ENCODE measurements at regions not wholly inside any gene's neighbourhood (a gene's known extent, or its start where the extent isn't known, plus 50 kb on each side); places are given as distances from the start of the nearest gene placed in this dataset.

- H3K27me3 ChIP-seq (ENCODE audit: control insufficient read depth, insufficient read depth, low read length), result no peaks in the 10 kb centered on the region
- H3K79me2 ChIP-seq, result no peaks in the 10 kb centered on the region
- no peaks in the 10 kb centered on the region for H3K9me3 ChIP-seq (ENCODE audit: control insufficient read depth, low read length)
- no peaks in the 10 kb centered on the region for H3K4me1 ChIP-seq
- H3K4me3 ChIP-seq (ENCODE audit: low read depth, low read length), result no peak overlapping the region
- H3K9ac ChIP-seq, result no peak overlapping the region
- no peak for TF ChIP-seq CTCF (IDR thresholded peaks at IDR 0.05)
- H3K4me2 ChIP-seq (ENCODE audit: low read length), result no peak overlapping the region
- no peak overlapping the region for H2AFZ ChIP-seq
- H3K36me3 ChIP-seq (ENCODE audit: control insufficient read depth, insufficient read depth, low read length), result no peaks in the 10 kb centered on the region
- no peak overlapping the region for H3K27ac ChIP-seq
Measured at GRCh38 chr18:51727780-51728179, 530.3 kb upstream of the MEX3C start.

- no peaks in the 10 kb centered on the region for H3K27me3 ChIP-seq (ENCODE audit: control insufficient read depth, insufficient read depth, low read length)
- no peak overlapping the region for H3K4me2 ChIP-seq (ENCODE audit: low read length)
- H3K4me1 ChIP-seq, result no peaks in the 10 kb centered on the region
- H3K4me3 ChIP-seq (ENCODE audit: low read depth, low read length), result no peak overlapping the region
- no peak overlapping the region for H3K27ac ChIP-seq
- H2AFZ ChIP-seq, result no peak overlapping the region
- no peaks in the 10 kb centered on the region for H3K9me3 ChIP-seq (ENCODE audit: control insufficient read depth, low read length)
- H3K9ac ChIP-seq, result no peak overlapping the region
- TF ChIP-seq CTCF (IDR thresholded peaks at IDR 0.05), result no peak
- H3K79me2 ChIP-seq, result no peaks in the 10 kb centered on the region
- no peaks in the 10 kb centered on the region for H3K36me3 ChIP-seq (ENCODE audit: control insufficient read depth, insufficient read depth, low read length)
Measured at GRCh38 chr18:51731070-51731469, 533.6 kb upstream of the MEX3C start.

GRCh38 chr18:51734576-51734975 is 537.1 kb upstream of the MEX3C start:
- H3K9ac ChIP-seq, result no peak overlapping the region
- H2AFZ ChIP-seq, result no peak overlapping the region

GRCh38 chr18:51739044-51739666 is 541.7 kb upstream of the MEX3C start:
- Histone ChIP-seq H3K4me1 (no peaks in the 10 kb centered on the region), H3K9me3 (ENCODE audit: control insufficient read depth, low read length) (no peaks in the 10 kb centered on the region), H3K4me2 (ENCODE audit: low read length) (no peak overlapping the region), H3K36me3 (ENCODE audit: control insufficient read depth, insufficient read depth, low read length) (no peaks in the 10 kb centered on the region), H2AFZ (no peak overlapping the region), H3K4me3 (ENCODE audit: low read depth, low read length) (no peak overlapping the region), H3K27ac (no peak overlapping the region), H3K79me2 (no peaks in the 10 kb centered on the region), H3K27me3 (ENCODE audit: control insufficient read depth, insufficient read depth, low read length) (no peaks in the 10 kb centered on the region), H3K9ac (no peak overlapping the region)
- no peak for TF ChIP-seq CTCF (IDR thresholded peaks at IDR 0.05)

More at GRCh38 chr18:51734576-51734975, 537.1 kb upstream of the MEX3C start:
- TF ChIP-seq CTCF (IDR thresholded peaks at IDR 0.05), result no peak
- no peaks in the 10 kb centered on the region for H3K36me3 ChIP-seq (ENCODE audit: control insufficient read depth, insufficient read depth, low read length)
- H3K27me3 ChIP-seq (ENCODE audit: control insufficient read depth, insufficient read depth, low read length), result no peaks in the 10 kb centered on the region
- H3K9me3 ChIP-seq (ENCODE audit: control insufficient read depth, low read length), result no peaks in the 10 kb centered on the region
- no peaks in the 10 kb centered on the region for H3K4me1 ChIP-seq
- no peak overlapping the region for H3K4me2 ChIP-seq (ENCODE audit: low read length)
- no peaks in the 10 kb centered on the region for H3K79me2 ChIP-seq
- H3K4me3 ChIP-seq (ENCODE audit: low read depth, low read length), result no peak overlapping the region
- H3K27ac ChIP-seq, result no peak overlapping the region

GRCh38 chr18:51751901-51752300 is 554.4 kb upstream of the MEX3C start:
- no peak for TF ChIP-seq CTCF (IDR thresholded peaks at IDR 0.05)
- Histone ChIP-seq H3K4me2 (ENCODE audit: low read length) (no peak overlapping the region), H3K9me3 (ENCODE audit: control insufficient read depth, low read length) (no peaks in the 10 kb centered on the region), H3K9ac (no peak overlapping the region), H3K27ac (no peak overlapping the region), H3K36me3 (ENCODE audit: control insufficient read depth, insufficient read depth, low read length) (no peaks in the 10 kb centered on the region), H2AFZ (no peak overlapping the region), H3K4me3 (ENCODE audit: low read depth, low read length) (no peak overlapping the region), H3K79me2 (no peaks in the 10 kb centered on the region), H3K4me1 (no peaks in the 10 kb centered on the region), H3K27me3 (ENCODE audit: control insufficient read depth, insufficient read depth, low read length) (no peaks in the 10 kb centered on the region)

Measured in parathyroid adenoma (tissue), 2 donors.